HG03460 (cell line): ENCODE measurements at regions not wholly inside any gene's neighbourhood (a gene's known extent, or its start where the extent isn't known, plus 50 kb on each side); places are given as distances from the start of the nearest gene placed in this dataset.

ENCODE experiments used
- ATAC-seq: cut with Tn5 transposase; IDR thresholded peaks from one replicate; pipeline ENCODE4 v1.9.1; 2021; ENCODE audit not compliant: unreplicated experiment

DNA sequence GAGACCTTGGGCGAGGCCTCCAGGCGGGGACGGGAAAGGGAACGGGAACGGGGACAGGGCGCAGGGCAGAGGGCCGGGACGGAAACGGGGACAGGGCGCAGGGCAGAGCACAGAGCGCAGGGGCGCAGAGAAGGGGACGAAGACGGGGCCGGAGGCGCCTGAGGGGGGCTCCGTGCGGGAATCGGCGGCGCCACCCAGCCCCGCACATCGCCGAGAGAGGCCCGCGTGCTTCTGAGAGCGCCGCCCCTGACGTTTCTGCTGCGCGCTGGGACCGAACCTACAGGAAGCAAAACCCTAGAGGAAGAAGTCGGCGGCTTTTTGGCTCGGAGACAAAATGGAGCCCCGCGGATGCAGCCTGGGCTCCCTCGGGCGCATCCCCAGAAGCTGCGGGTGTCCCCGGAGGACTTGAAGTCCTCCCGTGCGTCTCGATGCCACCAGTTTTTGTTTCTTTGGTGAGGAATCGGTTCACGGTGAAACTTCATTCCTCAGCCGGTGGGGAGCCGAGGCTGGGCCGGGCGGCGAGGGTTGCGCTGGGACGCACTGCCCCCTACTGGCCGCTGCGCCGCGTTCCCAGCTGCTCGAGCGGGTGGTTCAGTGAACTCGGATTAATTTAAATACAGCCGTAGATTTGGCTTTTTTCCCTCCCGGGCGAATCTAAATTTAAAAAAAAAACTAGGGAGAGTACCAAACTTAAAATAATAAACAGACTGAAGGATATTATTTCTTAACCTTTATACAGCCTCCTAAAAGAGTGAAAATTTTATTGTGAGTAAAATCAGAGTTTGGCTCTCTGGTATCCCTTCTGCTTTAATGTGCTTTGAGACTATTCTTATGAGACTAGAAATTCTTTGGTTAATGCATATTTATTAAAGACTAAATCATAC is 350.0 kb upstream of the ARGLU1 start:
- peak; percentile 92 for ATAC-seq

DNA sequence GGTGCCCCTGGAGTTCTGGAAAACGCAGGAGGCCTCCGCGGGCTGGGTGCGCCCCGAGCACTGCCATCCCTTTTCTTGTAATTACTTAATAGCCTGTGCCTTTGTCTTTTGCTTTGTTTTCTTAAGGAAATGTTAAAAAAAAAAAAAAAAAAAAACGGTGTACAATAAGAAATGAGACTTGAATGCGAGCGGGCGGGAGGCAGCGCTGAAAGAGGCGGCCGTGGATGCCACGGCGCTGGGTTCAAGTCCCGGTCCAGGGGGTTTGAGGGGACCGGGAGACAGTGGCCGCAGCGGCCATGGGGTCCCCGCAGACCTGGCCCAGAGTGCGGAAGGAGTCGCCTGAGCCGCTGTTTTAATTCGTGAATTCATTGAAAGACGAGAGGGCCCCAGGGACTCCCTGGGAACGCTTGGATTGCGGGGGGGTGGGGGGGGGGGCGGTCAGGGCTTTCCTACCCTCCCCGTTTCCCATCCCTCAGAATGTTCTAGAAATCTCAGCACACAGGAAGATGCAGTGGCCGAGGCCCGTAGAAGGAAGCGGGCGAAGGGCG is 349.2 kb upstream of the ARGLU1 start:
- ATAC-seq = peak; percentile 6

DNA sequence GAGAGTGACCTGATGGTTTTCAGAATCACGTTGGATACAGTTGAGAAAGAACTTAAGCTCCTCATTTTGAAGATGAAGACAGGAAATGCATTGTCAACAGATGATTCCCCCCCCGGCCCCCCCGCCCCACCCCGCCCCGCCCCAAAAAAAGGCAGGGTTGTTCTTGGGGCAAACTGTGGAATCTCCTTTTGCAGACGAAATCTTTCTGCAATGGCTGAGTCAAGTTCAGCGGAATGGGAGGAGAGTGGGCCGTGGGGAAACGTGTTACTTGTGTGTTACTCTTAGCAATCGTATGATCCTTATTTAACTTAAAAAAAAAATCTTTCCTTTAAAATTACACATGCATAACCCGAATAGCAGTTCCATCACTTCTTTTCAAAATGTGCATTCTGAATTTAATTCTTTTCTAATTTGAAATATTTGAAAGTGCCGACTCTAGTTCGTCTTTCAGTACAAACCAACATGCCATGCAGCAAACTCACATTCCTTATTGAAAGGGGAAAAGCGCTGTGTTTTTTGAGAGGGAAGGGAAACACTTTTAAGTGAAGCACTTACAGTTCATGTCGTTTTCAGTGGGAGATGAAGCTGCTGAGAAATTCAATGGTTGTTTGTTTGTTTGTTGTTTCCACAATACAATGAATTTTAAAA is 348.5 kb upstream of the ARGLU1 start:
- no peak for ATAC-seq

DNA sequence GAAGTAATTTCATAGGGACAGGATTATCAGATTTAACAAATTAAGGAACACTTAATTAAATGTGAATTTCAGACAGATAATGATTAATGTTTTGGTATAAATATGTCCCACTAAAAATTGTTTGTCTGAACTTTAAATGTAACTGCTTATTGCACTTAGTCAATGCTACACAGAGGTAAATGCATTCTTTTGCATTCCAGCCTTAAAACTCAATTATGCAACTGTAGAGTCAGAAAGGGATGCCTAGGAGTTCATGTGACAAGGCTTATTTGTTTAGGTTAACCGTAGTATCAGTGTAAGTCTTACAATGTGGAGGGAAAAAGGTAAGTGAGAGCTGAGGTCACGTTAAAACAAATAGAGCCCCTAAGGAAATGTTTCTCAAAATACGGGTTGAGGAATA is 347.2 kb upstream of the ARGLU1 start:
- no peak for ATAC-seq

DNA sequence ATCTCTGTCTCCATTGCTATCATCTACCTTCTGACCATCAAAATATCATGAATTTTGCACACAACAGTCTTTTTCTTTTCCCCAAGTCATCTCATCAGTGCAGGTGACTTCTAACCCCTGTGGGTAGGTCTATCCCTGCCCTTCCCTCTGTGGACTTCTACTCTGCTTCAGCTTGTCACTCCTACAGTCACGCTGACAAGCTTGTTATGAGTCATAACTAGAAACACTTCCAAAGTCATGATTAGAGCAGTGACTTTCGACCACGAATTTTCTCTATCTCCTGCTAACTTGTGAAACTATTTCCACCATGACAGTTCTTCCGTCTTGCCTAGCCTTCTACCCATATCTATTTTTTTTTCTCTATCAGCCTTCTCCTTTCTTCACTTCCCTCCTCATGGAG is 343.7 kb upstream of the ARGLU1 start:
- no peak for ATAC-seq

DNA sequence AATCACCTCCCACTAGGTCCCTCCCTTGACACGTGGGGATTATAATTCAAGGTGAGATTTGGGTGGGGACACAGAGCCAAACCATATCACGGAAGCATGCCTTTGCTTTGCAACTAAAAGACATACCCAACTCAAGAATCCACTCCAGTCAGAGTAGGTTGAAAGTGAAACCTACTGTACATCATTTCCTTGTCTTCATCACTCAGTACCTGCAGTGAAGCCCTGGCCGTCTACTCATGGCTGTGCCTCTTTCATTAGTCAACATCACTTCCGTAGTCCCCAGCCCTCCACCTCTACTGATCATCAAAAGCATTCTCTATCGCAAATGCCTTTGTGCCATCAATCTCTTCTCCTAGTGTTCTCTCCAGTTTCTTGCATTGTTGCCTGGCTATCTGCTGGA is 343.1 kb upstream of the ARGLU1 start:
- ATAC-seq = no peak

DNA sequence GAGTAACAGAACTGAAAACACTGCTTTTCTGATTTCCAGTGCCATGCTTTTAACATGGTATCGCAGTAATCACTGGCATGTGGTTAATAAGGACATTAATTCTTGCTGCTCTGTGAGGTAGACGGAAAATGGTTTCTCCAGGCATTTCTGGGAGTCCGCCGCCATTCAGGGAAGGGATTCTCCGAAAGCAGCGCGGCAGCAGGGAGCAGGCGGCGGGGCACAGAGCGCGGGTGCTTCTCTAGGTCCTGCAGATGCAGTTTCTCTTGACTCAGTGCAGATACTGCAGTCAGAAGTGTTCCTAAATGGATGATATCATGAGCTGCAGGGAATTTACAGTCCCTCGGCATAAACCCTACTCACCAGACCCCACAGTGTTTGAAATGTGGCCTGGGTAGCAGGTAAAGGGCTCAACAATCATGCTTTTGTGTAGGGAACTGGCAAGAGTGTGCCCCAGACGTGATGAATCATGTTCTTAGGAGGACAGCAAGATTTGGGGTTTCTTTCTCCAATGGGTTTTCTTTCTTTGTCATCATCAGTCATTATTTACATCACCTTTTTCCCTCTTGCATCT is 338.6 kb upstream of the ARGLU1 start:
- ATAC-seq = no peak

DNA sequence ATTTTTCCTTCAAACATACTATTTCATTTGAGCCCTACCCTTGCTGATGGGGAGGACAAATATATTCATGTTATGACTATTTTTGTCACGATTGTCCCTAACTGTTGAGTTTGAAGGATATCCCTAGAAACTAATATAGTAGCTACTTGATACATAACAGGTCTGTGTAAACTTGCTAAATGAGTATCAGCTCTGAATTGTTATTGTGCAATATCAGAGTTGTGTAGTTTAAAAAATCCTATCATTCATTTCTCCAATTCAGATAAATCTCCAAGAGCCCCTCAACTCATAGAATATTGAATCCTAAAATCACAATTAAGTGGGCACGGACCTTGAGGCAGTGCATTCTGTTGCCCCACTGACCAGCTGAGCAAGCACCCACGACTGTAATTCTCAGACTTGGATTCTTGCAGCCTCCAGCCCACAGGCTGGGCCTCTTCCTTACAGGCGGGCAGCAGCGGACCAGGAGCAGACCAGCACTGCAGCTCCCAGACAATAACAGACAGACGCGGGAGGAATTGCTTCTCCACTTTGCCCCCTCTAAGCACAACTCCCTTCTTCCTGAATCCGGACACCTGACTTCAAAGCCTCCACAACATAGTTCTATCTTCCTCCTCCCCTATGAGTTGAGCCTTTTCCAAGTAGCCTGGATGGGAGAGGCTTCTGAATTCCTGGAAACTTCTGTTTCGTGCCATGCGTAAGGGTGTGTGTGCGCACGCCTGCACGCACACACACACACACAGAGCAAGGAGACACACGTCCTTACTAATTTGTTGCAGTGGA is 337.6 kb upstream of the ARGLU1 start:
- ATAC-seq = no peak

DNA sequence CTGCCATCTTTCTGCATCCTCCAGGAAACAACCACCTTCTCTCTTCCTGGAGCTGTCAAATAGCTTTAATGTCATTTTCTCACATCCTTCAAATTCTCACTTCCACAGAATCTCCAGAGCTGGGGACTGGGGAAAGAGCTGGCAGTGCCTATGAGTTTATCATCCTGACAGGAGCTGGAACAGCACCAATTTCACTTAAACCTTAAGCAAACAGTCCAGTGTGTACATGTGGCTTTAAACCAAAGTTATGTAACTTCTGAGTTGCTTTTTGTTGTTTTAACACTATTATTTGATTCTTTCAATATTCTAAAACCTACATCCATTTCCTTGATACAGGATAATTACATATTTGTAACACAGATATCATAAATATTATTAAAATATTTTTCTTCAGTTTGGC is 331.5 kb upstream of the ARGLU1 start:
- ATAC-seq = no peak

DNA sequence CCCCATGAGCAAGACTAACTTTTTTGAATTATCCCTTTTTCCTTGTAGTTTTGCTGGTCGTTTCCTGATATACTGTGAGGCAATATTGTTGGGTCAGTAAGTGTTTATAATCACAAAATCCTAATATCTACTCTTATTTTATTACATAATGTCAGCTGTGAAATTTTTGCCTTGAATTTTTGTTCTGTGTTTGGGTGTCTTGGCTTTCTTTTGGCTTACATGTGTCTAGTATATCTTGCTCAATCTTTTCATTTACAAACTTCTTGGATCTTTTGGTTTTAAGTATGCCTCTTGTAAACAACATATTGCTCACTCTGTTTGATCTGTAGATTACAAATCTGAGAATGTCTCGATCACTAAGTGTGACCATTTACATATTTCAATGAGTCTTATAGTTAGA is 330.3 kb upstream of the ARGLU1 start:
- no peak for ATAC-seq

DNA sequence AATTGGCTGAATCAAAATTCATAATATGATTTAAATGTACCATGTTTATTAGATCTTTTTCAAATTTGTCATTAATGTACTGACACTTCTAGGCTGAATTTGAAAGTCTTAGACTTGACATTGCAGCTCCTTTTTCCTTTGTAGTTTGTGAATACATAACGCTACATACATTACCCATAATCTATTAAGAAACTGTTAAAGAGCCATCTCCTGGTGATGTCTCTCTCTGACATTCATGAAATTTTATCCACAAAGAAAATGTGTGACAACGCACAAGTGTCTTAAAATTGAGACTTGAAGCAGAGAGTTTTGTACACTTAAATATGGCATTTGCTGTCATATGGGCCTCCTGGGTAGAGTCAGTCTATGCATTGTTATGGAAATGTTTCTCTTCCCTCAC is 320.2 kb upstream of the ARGLU1 start:
- ATAC-seq = no peak

DNA sequence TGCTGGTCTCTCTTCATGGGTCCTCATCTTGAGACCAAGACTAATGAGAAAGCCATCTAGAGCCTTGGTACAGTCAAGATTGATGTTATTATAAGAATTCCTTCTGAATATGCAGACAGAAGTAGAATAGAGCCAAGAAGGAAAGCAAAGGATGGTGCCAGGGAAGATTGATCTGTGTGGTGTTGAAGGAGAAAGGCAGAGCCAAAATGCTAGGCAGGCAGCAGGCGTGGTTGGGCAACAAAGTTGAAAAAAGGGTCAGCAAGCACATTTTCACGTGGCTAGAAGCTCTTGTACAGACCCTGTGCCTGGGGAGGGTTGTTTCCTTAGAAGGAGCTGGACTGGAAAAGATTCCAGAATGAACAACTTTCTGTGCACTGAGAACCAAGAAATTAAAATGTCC is 319.7 kb upstream of the ARGLU1 start:
- no peak for ATAC-seq

DNA sequence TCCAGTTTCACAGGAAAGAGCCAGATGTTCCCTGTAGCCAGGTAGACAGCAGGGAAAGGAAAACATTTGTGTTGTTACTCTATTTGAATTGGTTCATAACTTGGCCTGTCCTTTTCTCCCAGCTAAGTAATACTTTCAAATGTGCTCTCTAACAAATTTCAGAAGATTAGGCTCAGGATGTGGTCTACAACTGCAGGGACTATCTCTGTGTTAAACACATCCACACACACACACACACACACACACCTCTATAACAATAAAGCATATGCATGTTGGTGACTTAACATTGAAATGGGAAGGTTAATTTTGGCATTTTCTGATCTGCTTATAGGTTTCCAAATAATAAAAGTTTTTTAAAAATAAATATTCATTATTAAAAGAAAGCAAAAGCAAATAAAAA is 316.0 kb upstream of the ARGLU1 start:
- ATAC-seq = no peak

DNA sequence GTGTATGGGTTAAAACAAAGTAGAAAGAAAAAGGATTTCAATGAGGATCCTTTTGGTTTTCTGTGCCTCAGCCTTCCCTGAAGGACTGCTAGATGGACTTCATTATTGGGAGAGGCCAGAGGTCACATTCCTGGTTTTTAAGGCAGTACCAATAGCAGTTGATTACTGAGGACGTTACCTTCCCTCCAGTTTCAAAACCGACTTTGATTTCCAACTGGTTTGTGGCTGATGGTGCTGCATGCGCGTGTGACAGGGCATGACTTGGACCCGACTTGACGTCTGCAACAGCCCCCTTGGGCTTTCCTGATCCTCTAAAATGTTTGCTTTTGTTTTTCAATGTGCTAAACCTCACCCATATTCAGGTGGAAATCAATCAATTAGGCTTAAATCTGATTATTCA is 314.3 kb upstream of the ARGLU1 start:
- ATAC-seq = no peak

DNA sequence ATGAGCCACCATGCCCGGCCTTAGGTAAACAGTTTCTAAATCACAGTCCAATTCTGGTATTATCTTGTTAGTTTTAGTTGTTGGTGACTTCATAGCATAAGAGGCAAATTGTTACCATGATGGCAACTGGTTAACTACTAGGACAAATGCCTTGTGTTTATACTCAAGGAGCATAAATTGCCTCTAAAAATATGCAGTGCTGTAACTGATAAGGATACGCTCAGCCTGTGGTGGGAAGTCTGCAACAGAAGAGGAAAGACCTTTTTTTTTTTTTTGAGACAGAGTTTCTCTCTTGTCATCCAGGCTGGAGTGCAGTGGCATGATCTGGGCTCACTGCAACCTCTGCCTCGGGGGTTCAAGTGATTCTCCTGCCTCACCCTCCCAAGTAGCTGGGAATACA is 311.9 kb upstream of the ARGLU1 start:
- ATAC-seq = no peak

DNA sequence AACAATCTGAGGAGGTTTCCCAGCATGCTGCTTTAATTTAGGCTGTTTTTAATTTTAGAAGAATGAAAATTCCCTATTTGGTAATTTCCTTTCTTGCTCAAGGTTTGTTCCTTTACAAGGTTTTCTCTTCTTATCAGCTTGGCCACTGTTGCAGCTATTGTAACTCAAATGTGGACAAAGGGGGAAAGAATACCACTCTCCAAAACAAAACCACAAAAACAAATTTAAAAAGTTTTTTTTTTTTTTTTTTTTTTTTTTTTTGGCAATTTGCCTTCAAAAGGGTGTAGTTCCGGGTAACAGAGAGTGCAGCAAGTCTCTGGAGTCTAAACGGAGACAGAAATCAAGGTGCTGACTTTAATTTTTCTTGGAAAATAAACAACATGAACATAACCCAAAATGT is 306.4 kb upstream of the ARGLU1 start:
- no peak for ATAC-seq

DNA sequence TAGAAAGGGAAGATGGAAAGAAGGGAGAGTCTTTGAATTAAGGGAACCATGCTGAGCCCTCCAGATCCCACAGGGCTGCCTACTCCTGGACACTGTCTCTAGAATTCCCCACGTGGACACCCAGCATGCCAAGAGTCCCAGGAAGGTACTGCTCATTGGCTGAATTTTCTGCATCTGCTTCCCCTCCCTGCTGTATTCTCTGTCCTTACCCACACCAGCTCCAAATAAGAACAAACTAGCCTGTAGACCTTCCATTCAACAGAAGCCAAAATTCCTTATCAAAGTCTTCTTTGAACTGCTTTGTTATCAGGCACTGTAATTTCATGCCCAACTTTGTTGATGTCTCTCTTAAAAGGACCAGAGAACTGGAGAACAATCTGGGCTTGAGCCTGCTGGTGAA is 305.9 kb upstream of the ARGLU1 start:
- no peak for ATAC-seq

DNA sequence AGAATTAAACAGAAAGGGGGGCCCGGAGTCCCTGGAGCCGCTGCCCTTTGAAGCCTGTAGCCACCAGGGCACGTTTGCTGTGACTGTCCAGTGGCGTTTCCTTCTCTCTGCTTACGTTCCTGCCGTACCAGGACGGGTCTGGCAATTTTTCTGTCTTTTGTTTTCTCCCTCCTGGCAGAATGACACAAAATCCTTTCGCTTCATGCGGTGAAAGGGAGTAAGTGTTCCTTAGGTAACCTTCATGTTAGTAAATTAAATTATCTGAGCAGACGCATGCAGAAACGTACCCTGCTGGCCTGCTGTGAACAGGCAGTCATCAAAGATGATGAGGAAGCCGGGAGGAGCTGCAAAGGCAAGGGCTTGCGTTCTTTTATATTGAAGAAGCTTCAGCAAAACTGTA is 299.3 kb upstream of the ARGLU1 start:
- no peak for ATAC-seq

DNA sequence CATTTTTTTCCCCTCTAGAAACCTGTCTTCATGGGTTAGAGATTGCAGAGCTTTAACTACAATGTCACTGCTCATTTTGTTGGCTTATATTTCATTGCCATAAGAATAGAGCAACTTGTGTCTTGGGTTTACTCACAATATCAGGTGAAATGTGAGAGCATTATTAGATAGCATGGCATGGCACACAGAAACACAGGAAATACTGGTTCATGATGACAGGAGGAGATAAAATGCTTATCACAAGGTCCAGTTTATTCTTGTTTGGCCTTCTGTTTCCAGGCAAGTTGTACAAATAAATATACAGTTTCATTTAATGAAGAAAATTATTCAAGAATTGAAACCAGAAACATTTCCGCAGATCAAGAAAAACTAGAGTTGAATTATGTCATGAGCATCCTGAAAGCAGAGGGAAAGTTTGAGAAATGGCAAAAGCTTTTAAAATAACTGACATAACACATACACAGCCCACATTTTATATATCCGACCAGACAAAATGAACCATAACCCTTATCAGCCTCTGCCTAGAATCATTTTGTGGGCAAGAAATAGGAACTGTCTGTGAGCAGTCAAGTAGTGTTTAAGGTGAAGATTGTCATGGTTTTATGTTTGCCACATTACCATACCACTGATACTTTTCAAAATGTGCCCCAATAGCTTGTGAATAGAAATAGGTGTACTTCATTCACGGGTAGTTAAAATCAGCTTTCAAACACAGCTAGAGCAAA is 297.9 kb upstream of the ARGLU1 start:
- ATAC-seq = no peak

DNA sequence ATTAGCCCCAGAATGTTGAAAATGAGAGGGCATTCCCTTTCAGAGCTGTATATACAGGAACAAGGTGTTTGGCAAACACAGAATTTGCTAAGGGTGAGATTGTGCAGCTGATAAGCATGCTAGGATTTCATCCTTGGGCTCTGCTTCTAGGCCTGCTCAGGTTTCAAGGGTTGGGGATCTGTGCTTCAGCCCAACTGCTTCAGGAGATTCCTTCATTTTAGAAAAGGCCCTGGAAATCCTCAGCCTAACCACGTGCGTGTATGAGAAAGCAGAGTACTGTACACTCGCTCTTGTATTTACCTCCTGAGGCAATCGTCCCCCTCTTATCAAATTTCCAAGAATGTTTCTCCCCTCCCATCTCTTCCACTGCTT is 291.6 kb upstream of the ARGLU1 start:
- no peak for ATAC-seq
